AG10803 (cell line): ENCODE measurements at regions not wholly inside any gene's neighbourhood (a gene's known extent, or its start where the extent isn't known, plus 50 kb on each side); places are given as distances from the start of the nearest gene placed in this dataset.
A peak's percentile ranks its signal among the peaks of the same experiment; 100 is the strongest.

ENCODE experiments used
- DNase-seq: peaks from one replicate; pipeline ENCODE4 v3.0.0; 2010; ENCODE audit warnings: low read depth
- H3K4me3 ChIP-seq: 2 replicates; pipeline ENCODE4 v1.5.1; 2011; ENCODE audit warnings: mild to moderate bottlenecking, low read length, control low read depth
- CTCF ChIP-seq: conservative IDR thresholded peaks from 2 replicates; pipeline ENCODE4 v1.5.1; 2011; ENCODE audit warnings: mild to moderate bottlenecking, low read length, control low read depth, inconsistent platforms

DNA sequence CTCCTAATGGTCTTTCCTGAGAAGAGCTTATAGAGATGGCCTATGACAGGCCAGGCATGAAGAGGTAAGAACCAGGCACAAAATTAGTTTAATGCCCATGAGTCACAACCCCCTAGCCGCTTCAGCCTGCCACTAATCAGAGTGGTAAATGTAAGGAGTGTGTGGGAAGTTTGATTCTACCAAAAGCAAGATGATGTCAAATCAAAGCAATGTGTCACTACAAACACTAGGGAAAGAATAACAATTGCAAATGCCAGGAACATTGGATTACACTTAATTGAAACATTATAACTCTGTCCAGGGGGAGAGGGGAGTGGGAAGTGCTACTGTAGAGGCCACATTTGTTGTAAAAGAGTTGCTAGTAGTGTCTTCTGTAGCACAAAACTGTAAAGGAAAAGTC, 596.6 kb upstream of the AGTR1 start:
- TF ChIP-seq CTCF: no peak
- peak; percentile 25 for DNase-seq
- H3K4me3 ChIP-seq: no peak overlapping the region

DNA sequence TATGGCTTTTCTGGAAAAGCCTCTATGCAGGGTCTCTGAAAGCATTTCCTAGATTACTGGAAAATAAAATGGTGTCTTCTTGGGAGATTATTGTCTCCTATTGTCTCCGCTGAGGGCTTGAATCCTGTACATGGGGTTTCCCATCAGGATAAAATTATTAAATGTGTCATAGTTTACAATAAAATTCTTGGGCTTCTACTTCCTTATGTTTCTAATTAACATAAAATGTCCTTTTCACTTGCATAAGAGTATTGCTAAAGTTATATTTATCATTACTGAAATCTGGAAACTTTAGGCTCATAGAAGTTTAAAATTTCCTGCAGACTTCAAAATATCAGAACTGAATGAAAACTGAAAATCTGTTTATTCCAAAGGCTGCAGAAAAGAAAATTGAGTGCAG, 595.5 kb upstream of the AGTR1 start:
- peak; percentile 9 for DNase-seq
- H3K4me3 ChIP-seq: no peak overlapping the region
- TF ChIP-seq CTCF: no peak

GRCh38 chr3:148106062-148106461, 591.6 kb upstream of the AGTR1 start:
- no peak for TF ChIP-seq CTCF
- no peak for DNase-seq
- H3K4me3 ChIP-seq: no peak overlapping the region

GRCh38 chr3:148126956-148127355, 570.7 kb upstream of the AGTR1 start:
- no peak overlapping the region for H3K4me3 ChIP-seq
- DNase-seq: no peak
- TF ChIP-seq CTCF: no peak

- DNase-seq: no peak
- H3K4me3 ChIP-seq: no peak overlapping the region
- no peak for TF ChIP-seq CTCF
Observed at GRCh38 chr3:148128136-148128535, 569.6 kb upstream of the AGTR1 start.

DNA sequence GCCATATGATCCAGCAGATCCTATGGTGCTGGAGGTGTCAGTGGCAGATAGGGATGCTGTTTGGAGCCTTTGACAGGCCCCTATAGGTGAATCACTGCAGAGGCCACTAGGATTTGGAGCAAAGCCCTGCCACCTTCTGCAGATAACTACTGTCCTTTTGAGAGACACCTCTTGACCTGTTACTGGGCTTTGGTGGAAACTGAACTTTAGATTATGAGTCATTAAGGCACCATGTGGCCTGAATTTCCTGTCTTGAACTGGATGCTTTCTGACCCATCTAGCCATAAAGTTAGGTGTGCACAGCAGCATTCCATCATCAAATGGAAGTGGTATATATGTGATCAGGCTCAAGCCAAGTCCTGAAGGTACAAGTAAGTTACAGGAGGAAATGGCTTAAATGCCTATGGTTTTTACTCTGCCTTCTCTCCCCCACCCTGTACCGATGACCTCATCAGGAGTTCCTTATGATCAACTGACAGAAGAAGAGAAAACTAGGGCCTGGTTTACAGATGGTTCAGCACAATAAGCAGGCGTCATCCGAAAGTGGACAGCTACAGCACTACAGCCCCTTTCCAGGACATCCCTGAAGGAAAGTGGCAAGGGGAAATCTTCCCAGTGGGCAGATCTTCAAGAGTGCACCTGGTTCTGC, 565.6 kb upstream of the AGTR1 start:
- no peak for DNase-seq
- TF ChIP-seq CTCF: no peak
- no peak overlapping the region for H3K4me3 ChIP-seq

- H3K4me3 ChIP-seq: no peak overlapping the region
- DNase-seq: no peak
- no peak for TF ChIP-seq CTCF
Observed at GRCh38 chr3:148136816-148137215, 560.9 kb upstream of the AGTR1 start.
